Endodermal cell (in vitro differentiated cells): ENCODE measurements at regions not wholly inside any gene's neighbourhood (a gene's known extent, or its start where the extent isn't known, plus 50 kb on each side); places are given as distances from the start of the nearest gene placed in this dataset.

Experiments
- DNase-seq: peaks from one replicate; pipeline ENCODE4 v3.0.0-alpha.2; 2017
- H3K27ac ChIP-seq: 2 replicates; pipeline ENCODE4 v1.5.1; 2013; ENCODE audit warnings: mild to moderate bottlenecking, low read depth, low read length, moderate library complexity
- H3K27me3 ChIP-seq: 2 replicates; pipeline ENCODE4 v1.6.1; 2013; ENCODE audit warnings: mild to moderate bottlenecking, low read length, moderate library complexity; ENCODE audit not compliant: insufficient read depth, control insufficient read depth, poor library complexity, severe bottlenecking
- H3K36me3 ChIP-seq: 2 replicates; pipeline ENCODE4 v1.7.0; 2013; ENCODE audit warnings: mild to moderate bottlenecking, low read length, moderate library complexity; ENCODE audit not compliant: control insufficient read depth, insufficient read depth
- H3K4me1 ChIP-seq: one replicate; pipeline ENCODE4 v1.7.0; 2013; ENCODE audit warnings: low read length; ENCODE audit not compliant: control insufficient read depth, insufficient read depth
- H3K4me3 ChIP-seq: 2 replicates; pipeline ENCODE4 v1.5.1; 2013; ENCODE audit warnings: mild to moderate bottlenecking, low read length, moderate library complexity
- H3K9ac ChIP-seq: 2 replicates; pipeline ENCODE4 v1.6.1; 2013; ENCODE audit warnings: mild to moderate bottlenecking, low read length, moderate library complexity; ENCODE audit not compliant: poor library complexity, severe bottlenecking; ENCODE audit errors: extremely low read depth
- H3K9me3 ChIP-seq: 2 replicates; pipeline ENCODE4 v1.6.1; 2013; ENCODE audit warnings: mild to moderate bottlenecking, low read length, moderate library complexity; ENCODE audit not compliant: control insufficient read depth
- H3K27ac Mint-ChIP-seq: 2 replicates; pipeline ENCODE4 v1.8.0; 2020; ENCODE audit warnings: mixed read lengths
- H3K27me3 Mint-ChIP-seq: 2 replicates; pipeline ENCODE4 v1.8.0; 2021; ENCODE audit warnings: mild to moderate bottlenecking, mixed read lengths; ENCODE audit not compliant: insufficient read depth
- H3K36me3 Mint-ChIP-seq: 2 replicates; pipeline ENCODE4 v1.8.0; 2020; ENCODE audit warnings: low read depth, mixed read lengths
- H3K4me1 Mint-ChIP-seq: 2 replicates; pipeline ENCODE4 v1.8.0; 2020; ENCODE audit warnings: mixed read lengths
- H3K4me3 Mint-ChIP-seq: 2 replicates; pipeline ENCODE4 v1.8.0; 2020; ENCODE audit warnings: mild to moderate bottlenecking, moderate library complexity, mixed read lengths
- H3K9me3 Mint-ChIP-seq: 2 replicates; pipeline ENCODE4 v1.8.0; 2020; ENCODE audit warnings: mild to moderate bottlenecking, mixed read lengths
- WGBS, 2 experiments: methylation state at CpG; one replicate each; pipeline versions ENCODE4 v1.1.5 to v1.1.7; 2013; ENCODE audit warnings: missing lambda C conversion rate in 2 of 2, mixed read lengths in 1 of 2; ENCODE audit not compliant: insufficient coverage in 1 of 2, insufficient read length in 1 of 2; 5-methylcytosine and 5-hydroxymethylcytosine counted together
- TF ChIP-seq, protein P1 (sequence below): fragments of 200-600 bp; sonication (generic); conservative IDR thresholded peaks from 2 replicates; pipeline ENCODE4 v1.5.0; 2021; ENCODE audit warnings: antibody characterized with exemption, mild to moderate bottlenecking

DNA sequence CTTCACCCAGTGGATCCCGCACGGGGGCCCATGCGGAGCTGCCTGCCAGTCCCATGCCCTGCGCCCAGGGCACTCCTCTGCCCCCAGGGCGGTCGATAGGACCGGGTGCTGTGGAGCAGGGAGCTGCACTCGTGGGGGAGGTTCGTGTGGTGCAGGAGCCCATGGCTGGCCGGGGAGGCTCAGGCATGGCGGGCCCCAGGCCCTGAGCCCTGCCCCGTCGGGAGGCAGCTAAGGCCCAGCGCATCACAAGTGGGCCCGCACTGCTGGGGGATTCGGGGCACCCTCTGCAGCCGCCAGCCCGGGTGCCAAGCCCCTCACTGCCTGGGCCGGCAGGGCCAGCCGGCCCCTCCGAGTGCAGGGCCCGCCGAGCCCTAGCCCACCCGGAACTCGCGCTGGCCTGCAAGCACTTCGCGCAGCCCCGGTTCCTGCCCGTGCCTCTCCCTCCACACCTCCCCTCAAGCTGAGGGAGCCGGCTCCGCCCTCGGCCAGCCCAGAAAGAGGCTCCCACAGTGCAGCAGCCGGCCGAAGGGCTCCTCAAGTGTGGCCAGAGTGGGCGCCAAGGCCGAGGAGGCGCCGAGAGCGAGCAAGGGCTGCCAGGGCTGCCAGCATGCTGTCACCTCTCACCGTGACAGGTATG is 221.1 kb upstream of the RORB start:
- WGBS, 2 experiments = 89 to 93% methylated on average over 14 to 41 of the region's 41 CpGs
- Histone ChIP-seq H3K4me3 (no peak overlapping the region), H3K9ac (no peak overlapping the region), H3K36me3 (no peaks in the 10 kb centered on the region), H3K9me3 (no peaks in the 10 kb centered on the region), H3K27ac (no peak overlapping the region), H3K4me1 (no peaks in the 10 kb centered on the region), H3K27me3 (peaks cover 24% of the 10 kb centered on the region)
- H3K27ac Mint-ChIP-seq = no peak overlapping the region
- TF ChIP-seq, protein P1, sequence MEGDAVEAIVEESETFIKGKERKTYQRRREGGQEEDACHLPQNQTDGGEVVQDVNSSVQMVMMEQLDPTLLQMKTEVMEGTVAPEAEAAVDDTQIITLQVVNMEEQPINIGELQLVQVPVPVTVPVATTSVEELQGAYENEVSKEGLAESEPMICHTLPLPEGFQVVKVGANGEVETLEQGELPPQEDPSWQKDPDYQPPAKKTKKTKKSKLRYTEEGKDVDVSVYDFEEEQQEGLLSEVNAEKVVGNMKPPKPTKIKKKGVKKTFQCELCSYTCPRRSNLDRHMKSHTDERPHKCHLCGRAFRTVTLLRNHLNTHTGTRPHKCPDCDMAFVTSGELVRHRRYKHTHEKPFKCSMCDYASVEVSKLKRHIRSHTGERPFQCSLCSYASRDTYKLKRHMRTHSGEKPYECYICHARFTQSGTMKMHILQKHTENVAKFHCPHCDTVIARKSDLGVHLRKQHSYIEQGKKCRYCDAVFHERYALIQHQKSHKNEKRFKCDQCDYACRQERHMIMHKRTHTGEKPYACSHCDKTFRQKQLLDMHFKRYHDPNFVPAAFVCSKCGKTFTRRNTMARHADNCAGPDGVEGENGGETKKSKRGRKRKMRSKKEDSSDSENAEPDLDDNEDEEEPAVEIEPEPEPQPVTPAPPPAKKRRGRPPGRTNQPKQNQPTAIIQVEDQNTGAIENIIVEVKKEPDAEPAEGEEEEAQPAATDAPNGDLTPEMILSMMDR = no peak
- H3K4me3 Mint-ChIP-seq = no peak overlapping the region
- DNase-seq = no peak
- peaks cover 16% of the 10 kb centered on the region for H3K9me3 Mint-ChIP-seq
- H3K36me3 Mint-ChIP-seq = no peaks in the 10 kb centered on the region
- H3K4me1 Mint-ChIP-seq = no peaks in the 10 kb centered on the region
- H3K27me3 Mint-ChIP-seq = no peaks in the 10 kb centered on the region

DNA sequence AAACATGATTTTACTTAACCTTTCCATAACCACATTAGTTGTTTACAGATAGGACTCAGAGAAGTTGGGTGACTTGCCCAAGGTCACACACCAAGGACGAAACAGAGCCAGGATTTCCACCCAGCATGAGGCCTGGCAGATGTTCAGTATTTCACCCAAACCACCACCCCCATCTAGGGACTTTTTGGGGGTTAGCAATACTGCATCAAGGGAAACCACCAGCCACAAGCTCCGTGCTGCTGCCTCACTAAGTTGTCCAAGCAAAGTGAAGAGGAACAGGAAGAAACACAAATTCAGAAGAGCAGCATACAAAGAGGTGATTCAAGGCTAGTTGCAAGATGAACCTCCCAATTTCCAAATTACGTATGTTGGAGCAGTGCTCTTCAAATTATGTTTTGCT is 219.6 kb upstream of the RORB start:
- Histone ChIP-seq H3K4me1 (no peaks in the 10 kb centered on the region), H3K9ac (no peak overlapping the region), H3K36me3 (no peaks in the 10 kb centered on the region), H3K27me3 (peaks cover 8% of the 10 kb centered on the region), H3K27ac (no peak overlapping the region), H3K4me3 (no peak overlapping the region), H3K9me3 (no peaks in the 10 kb centered on the region)
- no peaks in the 10 kb centered on the region for H3K4me1 Mint-ChIP-seq
- no peak for DNase-seq
- TF ChIP-seq, protein P1 = no peak
- peaks cover 16% of the 10 kb centered on the region for H3K9me3 Mint-ChIP-seq
- no peak overlapping the region for H3K27ac Mint-ChIP-seq
- WGBS, 2 experiments = 71 to 94% methylated on average over 1 to 3 of the region's 3 CpGs
- H3K4me3 Mint-ChIP-seq = no peak overlapping the region
- H3K27me3 Mint-ChIP-seq = no peaks in the 10 kb centered on the region
- no peaks in the 10 kb centered on the region for H3K36me3 Mint-ChIP-seq

DNA sequence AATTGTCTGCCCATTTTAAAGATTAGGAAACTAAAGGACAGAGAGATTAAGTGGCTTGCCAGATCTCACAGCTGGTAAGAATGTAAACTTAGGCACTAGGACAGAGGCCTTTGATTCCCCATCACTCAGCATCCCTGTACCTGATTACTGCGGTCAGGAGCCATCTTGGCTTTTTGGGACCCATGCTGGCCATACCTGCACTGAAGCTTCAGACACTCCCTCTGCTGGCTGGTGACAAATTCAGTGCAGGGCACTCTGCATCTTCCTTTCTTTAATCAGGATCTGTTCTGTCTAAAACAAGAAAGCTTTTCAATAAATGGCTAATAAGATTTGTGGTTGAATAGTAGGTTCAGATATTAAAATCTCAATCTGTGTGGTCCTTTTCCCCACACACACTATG is 215.5 kb upstream of the RORB start:
- TF ChIP-seq, protein P1 = peak; percentile 79
- H3K27ac ChIP-seq = no peak overlapping the region
- H3K4me3 ChIP-seq = no peak overlapping the region
- WGBS, 2 experiments = 91 to 92% methylated on average over 1 of the region's 1 CpG
- Mint-ChIP-seq H3K9me3 (peaks cover 3% of the 10 kb centered on the region), H3K27ac (no peak overlapping the region), H3K36me3 (no peaks in the 10 kb centered on the region), H3K4me1 (peaks cover 9% of the 10 kb centered on the region), H3K27me3 (no peaks in the 10 kb centered on the region), H3K4me3 (no peak overlapping the region)
- H3K27me3 ChIP-seq = no peaks in the 10 kb centered on the region
- no peaks in the 10 kb centered on the region for H3K36me3 ChIP-seq
- H3K4me1 ChIP-seq = no peaks in the 10 kb centered on the region
- no peaks in the 10 kb centered on the region for H3K9me3 ChIP-seq
- peak; percentile 75 for DNase-seq
- H3K9ac ChIP-seq = no peak overlapping the region
